Right lung (tissue), 2 donors: ENCODE measurements at regions not wholly inside any gene's neighbourhood (a gene's known extent, or its start where the extent isn't known, plus 50 kb on each side); places are given as distances from the start of the nearest gene placed in this dataset.
A peak's percentile ranks its signal among the peaks of the same experiment; 100 is the strongest.
"Not testable (repeated sequence)": the region's sequence is repeated elsewhere in the genome, so short reads cannot be mapped to it uniquely, and the experiment has no call there.

ENCODE experiments used
- DNase-seq, 2 donors: peaks; one replicate each; pipeline ENCODE4 v3.0.0-alpha.2; 2013

GRCh38 chr4:146124023-146124680 lies 51.4 kb upstream of the LSM6 start:
- DNase-seq = no peak

DNA sequence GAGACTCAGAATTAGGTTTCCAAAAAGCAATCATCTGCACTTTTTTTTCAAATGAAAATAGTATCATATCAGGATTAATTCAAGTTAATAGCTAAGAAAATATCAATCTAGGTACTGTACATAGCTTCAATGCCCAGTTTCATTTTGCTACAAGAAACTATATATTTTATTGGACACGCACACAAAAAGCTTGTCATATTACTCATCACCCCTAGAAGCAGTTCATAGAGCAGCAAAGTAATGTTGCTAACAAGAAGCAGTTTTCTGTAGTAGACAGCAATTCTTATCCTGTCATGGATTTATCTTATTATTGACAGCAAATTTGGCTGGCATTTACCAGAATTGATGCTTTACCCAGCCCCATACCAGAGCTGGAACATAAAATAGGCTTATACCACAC lies 52.3 kb upstream of the LSM6 start:
- no peak for DNase-seq

- DNase-seq = no peak
Measured at GRCh38 chr4:146122398-146122797, 53.1 kb upstream of the LSM6 start.

DNA sequence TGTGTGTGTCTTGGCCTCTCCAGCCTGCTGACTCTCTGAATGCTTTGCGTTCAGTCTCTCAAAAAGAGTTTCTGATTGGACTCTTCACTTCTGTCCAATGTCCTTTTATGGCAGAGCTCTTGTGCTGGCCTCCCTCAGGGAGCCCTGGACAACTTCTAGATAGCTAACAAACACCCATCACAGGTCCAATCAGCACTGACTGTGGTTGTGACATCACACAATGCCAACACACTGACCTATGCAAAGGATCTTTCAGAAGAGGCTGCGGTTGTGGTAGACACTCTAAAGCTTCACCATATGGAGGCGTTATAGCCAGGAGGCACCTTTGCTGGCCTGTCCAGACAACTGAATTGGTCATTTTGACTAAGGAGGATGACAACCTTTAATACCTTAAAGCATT lies 53.8 kb upstream of the LSM6 start:
- no peak for DNase-seq

DNA sequence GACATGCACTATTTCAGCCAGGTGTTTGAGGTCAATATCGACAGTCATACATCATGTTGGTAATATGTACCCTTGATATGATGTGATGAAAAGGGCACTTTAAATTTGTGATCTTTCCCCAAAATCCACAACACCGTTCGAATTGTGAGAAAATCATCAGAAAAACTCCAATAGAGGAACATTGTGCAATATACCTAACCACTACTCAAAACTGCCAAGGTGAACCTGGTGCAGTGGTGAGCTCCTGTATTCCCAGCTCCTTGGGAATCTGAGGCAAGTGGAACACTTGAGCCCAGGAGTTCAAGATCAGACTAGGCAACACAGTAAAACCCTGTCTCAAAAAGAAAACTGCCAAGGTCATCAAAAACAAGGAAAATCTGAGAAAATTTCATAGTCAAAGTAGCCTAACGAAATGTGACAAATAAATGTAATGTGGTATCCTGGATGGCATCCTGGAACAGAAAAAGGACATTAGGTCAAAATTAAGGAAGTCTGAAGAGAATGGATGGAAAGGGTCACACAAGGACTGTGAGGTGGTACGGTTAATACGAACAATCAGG lies 55.6 kb upstream of the LSM6 start:
- no peak for DNase-seq

GRCh38 chr4:146114066-146114465 lies 61.5 kb upstream of the LSM6 start:
- no peak for DNase-seq

DNA sequence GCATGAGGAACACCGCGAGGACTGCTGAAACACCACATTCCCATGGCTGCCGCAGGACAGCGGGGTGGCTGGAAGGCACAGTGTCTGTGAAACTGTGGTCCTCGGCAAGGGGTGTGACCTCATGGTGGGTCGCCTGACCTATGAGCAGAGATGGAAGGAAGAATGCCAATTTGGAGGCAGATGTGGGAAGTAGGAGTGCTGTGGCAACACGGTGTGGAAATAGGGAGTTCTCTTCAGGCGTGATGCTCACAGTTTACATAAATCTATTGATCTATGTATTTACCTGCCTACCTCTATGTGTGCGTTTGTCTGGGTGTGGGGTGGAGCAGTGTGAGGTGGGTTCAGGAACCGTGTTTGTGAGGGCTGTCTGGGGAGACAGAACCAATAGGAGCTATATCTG lies 62.3 kb upstream of the LSM6 start:
- no peak for DNase-seq

DNA sequence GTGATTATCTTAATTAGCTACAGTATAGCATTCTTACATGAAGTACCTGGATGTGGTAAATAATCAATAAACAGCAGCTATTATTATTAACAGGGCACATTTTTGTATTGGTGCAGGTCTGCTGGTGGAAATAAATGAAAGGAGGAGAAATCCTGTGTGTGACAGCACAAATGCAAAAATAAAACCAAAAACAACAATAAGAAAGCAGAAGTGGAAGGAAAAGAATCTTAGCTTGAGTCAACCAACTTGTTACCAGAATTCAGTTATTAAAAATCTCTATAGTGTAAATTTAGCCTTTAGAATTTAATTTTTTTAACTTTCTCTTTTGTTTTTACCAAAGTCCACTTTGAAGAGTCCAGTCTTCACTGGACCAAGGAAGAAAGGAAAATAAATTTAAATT lies 63.1 kb upstream of the LSM6 start:
- DNase-seq = no peak

- no peak for DNase-seq
Measured at GRCh38 chr4:146110871-146111485, 64.5 kb upstream of the LSM6 start.

DNA sequence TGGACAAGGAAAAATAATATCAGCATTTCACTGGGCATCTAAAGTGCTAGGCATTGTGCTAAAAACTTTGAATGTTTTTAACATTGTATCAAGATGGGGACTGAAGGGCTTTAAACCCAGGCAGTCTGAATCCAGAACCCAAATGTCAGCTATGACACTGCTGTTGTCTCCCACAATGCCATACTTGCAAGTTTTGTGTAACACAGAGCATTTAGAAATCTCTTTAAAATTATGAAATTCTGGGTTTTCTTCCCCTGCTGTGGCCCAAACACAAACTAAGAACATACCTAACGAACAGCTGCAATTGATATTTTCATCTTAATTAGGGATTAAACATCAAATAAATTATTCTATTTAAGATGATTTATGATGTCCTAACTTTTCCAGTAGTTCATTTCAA lies 66.8 kb upstream of the LSM6 start:
- no peak for DNase-seq

DNA sequence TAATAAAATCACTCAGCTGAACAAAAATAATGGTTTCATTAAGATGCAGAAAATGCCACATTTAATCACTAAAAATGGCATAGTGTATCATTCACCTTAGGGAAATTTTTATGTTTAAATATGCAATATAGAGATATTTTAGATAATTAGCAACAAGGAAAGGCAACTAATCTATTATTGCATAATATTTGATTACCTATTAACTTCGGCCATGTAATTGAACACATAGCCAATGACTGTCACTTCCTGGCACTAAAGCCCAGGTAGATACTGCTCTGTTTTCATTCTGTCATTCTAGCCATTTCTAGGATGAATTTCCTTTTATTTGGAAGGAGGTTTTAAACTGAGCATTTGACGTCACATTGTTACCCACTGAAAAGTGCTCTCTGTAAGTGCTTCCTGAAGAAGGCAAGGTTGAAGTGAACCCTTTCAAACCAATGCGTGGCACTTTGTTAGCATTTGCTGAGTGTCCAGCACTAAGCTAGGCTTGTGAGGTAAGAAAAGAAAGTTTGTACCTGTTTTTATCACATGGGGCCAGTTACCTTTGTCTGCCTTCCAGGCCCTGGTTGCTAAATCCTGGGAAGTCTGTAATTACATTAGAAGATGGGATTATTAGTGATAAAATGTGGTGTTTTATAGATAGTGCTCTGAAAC lies 67.8 kb upstream of the LSM6 start:
- no peak for DNase-seq

GRCh38 chr4:146105464-146105863 lies 70.1 kb upstream of the LSM6 start:
- no peak for DNase-seq

DNA sequence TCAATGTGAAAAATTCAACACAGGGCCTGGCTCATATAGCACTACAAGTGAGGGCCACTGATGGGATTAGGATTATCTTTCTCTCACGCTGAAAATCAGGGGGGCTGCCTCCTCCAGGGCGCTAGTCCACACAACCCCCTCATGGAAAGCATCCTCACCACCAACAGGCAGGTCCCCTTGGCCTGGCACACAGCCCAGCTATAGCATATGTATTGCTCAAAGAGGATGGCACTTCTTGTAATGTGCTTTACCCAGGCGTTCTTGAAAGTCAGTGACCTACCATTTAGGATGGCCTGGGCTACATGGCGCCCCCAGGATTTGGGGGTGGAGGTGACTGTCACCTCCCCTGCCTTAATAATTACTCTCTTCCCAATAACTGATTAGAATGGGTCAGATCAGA lies 71.0 kb upstream of the LSM6 start:
- DNase-seq = no peak

GRCh38 chr4:146104052-146104451 lies 71.5 kb upstream of the LSM6 start:
- not testable (repeated sequence) for DNase-seq

- no peak for DNase-seq
Measured at GRCh38 chr4:146099585-146099984, 75.9 kb upstream of the LSM6 start.

- no peak for DNase-seq
Measured at GRCh38 chr4:146098978-146099377, 76.5 kb upstream of the LSM6 start.

GRCh38 chr4:146098397-146098796 lies 77.1 kb upstream of the LSM6 start:
- no peak for DNase-seq

- no peak for DNase-seq
Measured at GRCh38 chr4:146096371-146096770, 79.1 kb upstream of the LSM6 start.

- no peak for DNase-seq
Measured at GRCh38 chr4:146095860-146096259, 79.7 kb upstream of the LSM6 start.

DNA sequence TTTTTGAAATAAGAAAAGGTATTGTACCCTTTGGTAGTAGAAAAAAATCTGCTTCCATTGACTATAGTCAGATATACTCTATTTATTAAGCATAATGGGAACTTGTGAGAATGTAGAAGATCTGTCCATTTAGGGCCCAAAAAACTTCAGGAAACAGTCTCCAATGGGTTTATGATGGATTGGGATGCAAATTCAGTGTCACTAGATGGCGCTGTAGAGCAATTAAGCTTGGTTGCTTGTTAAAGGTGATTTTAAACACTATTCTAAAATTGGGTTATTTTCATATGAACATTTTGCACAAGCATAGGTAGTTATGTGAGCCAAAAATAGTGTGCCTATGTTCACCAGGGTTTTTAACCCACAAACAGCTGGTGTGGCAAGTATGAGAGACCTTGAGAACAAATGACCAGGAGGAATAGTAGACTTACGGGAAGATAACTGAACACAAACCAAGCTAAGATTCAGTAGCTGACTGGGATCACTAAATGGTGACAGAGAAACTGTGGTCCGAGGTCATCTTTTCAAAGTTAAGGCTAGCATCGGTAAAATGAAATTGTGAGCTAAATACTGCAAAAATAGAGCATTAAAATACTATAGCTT lies 80.3 kb upstream of the LSM6 start:
- peak; percentile 10 to 11 for DNase-seq

DNA sequence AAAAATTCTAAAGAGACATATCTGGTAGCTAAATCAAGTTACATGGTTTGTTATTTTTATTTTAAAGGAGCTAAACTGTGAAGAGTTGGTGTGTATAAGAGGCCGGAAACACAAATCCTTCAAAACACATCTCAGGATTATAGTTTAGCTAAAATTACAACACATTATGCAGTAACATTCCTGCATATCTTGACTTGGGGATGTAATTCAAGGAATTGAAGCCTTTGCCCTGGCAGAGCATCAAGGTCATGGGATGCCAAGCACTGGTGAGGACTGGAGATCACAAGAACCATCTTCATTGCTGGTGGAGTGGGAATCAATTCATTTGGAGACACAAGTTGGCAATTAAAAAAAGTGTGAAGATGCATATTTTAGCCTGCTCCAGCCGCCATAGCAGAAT lies 86.8 kb upstream of the LSM6 start:
- no peak for DNase-seq

GRCh38 chr4:146087856-146088255 lies 87.7 kb upstream of the LSM6 start:
- no peak for DNase-seq

DNA sequence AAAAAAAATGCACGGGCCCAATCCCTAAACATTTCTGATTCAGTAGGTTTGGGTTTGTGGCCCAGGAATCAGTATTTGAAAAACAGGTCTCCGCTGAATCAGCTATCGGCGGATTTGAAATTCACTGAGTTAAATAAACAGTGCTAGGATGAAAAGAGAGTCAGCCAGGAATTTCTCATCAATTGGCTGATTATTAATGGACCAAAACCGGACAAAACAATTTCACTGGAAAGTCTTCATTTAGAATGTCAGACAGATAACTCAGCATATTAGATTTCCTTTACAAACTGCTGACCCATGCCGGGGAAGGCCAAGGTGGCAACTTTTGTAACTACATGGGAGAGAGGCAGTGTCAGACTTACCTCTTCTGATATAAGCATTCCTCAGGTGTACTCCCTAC lies 99.4 kb upstream of the LSM6 start:
- no peak for DNase-seq
